Mesendoderm (in vitro differentiated cells): ENCODE measurements at regions not wholly inside any gene's neighbourhood (a gene's known extent, or its start where the extent isn't known, plus 50 kb on each side); places are given as distances from the start of the nearest gene placed in this dataset.
A peak's percentile ranks its signal among the peaks of the same experiment; 100 is the strongest.
"Not testable (repeated sequence)": the region's sequence is repeated elsewhere in the genome, so short reads cannot be mapped to it uniquely, and the experiment has no call there.

Source experiments
- DNase-seq: peaks from one replicate; pipeline ENCODE4 v3.0.0; 2013
- H2AK5ac ChIP-seq: 2 replicates; pipeline ENCODE4 v1.6.1; 2013; ENCODE audit warnings: low read length, inconsistent platforms
- H2BK120ac ChIP-seq: 2 replicates; pipeline ENCODE4 v1.6.1; 2013; ENCODE audit warnings: low read depth, mild to moderate bottlenecking, low read length, moderate library complexity, mixed read lengths
- H2BK15ac ChIP-seq: replicated peaks from 2 replicates; pipeline ENCODE4 v1.6.1; 2013; ENCODE audit warnings: low read depth, mild to moderate bottlenecking, moderate library complexity
- H2BK5ac ChIP-seq: 2 replicates; pipeline ENCODE4 v1.6.1; 2013; ENCODE audit warnings: low read length, inconsistent platforms
- H3K18ac ChIP-seq: 2 replicates; pipeline ENCODE4 v1.6.1; 2013; ENCODE audit warnings: mild to moderate bottlenecking, low read length, mixed read lengths
- H3K23ac ChIP-seq: one replicate; pipeline ENCODE4 v1.6.1; 2013; ENCODE audit warnings: low read length
- H3K27ac ChIP-seq: 2 replicates; pipeline ENCODE4 v1.5.1; 2013; ENCODE audit warnings: low read depth, mild to moderate bottlenecking, inconsistent platforms, low read length, moderate library complexity
- H3K27me3 ChIP-seq: 2 replicates; pipeline ENCODE4 v1.6.1; 2013; ENCODE audit warnings: low read length, control low read depth, mild to moderate bottlenecking, inconsistent platforms; ENCODE audit not compliant: insufficient read depth, poor library complexity
- H3K36me3 ChIP-seq: 2 replicates; pipeline ENCODE4 v1.6.1; 2013; ENCODE audit warnings: low read length, inconsistent platforms; ENCODE audit not compliant: control insufficient read depth, insufficient read depth
- H3K4ac ChIP-seq: one replicate; pipeline ENCODE4 v1.6.1; 2013; ENCODE audit warnings: low read depth, mild to moderate bottlenecking, low read length, moderate library complexity
- H3K4me1 ChIP-seq: 2 replicates; pipeline ENCODE4 v1.6.1; 2013; ENCODE audit warnings: low read depth, low read length, inconsistent platforms; ENCODE audit not compliant: control insufficient read depth
- H3K4me2 ChIP-seq: 2 replicates; pipeline ENCODE4 v1.6.1; 2013; ENCODE audit warnings: low read length
- H3K4me3 ChIP-seq: 2 replicates; pipeline ENCODE4 v1.5.1; 2013; ENCODE audit warnings: mild to moderate bottlenecking, low read length
- H3K56ac ChIP-seq: one replicate; pipeline ENCODE4 v1.6.1; 2013; ENCODE audit warnings: low read length
- H3K79me1 ChIP-seq: 2 replicates; pipeline ENCODE4 v1.6.1; 2013; ENCODE audit warnings: low read length, inconsistent platforms
- H3K79me2 ChIP-seq: 2 replicates; pipeline ENCODE4 v1.6.1; 2013; ENCODE audit warnings: mild to moderate bottlenecking, low read length; ENCODE audit not compliant: control insufficient read depth, insufficient read depth
- H3K9ac ChIP-seq: 2 replicates; pipeline ENCODE4 v1.6.1; 2013; ENCODE audit warnings: low read length, inconsistent platforms
- H4K5ac ChIP-seq: one replicate; pipeline ENCODE4 v1.6.1; 2013; ENCODE audit warnings: low read length
- H4K8ac ChIP-seq: one replicate; pipeline ENCODE4 v1.6.1; 2013; ENCODE audit warnings: low read depth, mild to moderate bottlenecking, control low read depth, low read length, moderate library complexity
- WGBS: extraction: QIAGEN DNeasy Blood & Tissue Kit; methylation state at CpG from one replicate; pipeline ENCODE4 v1.1.7; 2013; ENCODE audit warnings: low lambda C conversion rate, missing lambda C conversion rate; ENCODE audit not compliant: insufficient coverage; ENCODE audit errors: extremely low coverage; 5-methylcytosine and 5-hydroxymethylcytosine counted together

GRCh38 chr2:87456477-87457128 lies 291.3 kb upstream of the PLGLB2 start:
- not testable (repeated sequence) for H2BK120ac ChIP-seq, H3K79me1 ChIP-seq, H3K9ac ChIP-seq, H3K27ac ChIP-seq, H3K4me1 ChIP-seq, H3K27me3 ChIP-seq, H2BK15ac ChIP-seq, H4K8ac ChIP-seq, H3K79me2 ChIP-seq, H2AK5ac ChIP-seq, H4K5ac ChIP-seq, H3K18ac ChIP-seq, H3K4ac ChIP-seq, H3K4me2 ChIP-seq, H3K23ac ChIP-seq, H2BK5ac ChIP-seq, H3K36me3 ChIP-seq, H3K4me3 ChIP-seq
- H3K56ac ChIP-seq = peak overlapping the region; percentile 22
- WGBS = no CpG with 5 or more reads among the region's 17 CpGs
- DNase-seq = peak; percentile 18

- H2BK5ac ChIP-seq, H3K4me3 ChIP-seq, H3K4me2 ChIP-seq, DNase-seq, H3K27me3 ChIP-seq, H3K18ac ChIP-seq, H2BK15ac ChIP-seq, H3K9ac ChIP-seq, H3K23ac ChIP-seq, H3K4ac ChIP-seq, H4K5ac ChIP-seq, H3K36me3 ChIP-seq, H4K8ac ChIP-seq, H3K4me1 ChIP-seq, H3K79me1 ChIP-seq, H3K56ac ChIP-seq, H2AK5ac ChIP-seq, H2BK120ac ChIP-seq, H3K27ac ChIP-seq, H3K79me2 ChIP-seq: not testable (repeated sequence)
- whole genome bisulfite sequencing = no CpG with 5 or more reads among the region's 8 CpGs
These were observed 290.8 kb upstream of the PLGLB2 start for GRCh38 chr2:87457129-87457499.

GRCh38 chr2:87458938-87459337 lies 288.9 kb upstream of the PLGLB2 start:
- not testable (repeated sequence) for H3K36me3 ChIP-seq, H3K27ac ChIP-seq, H3K79me1 ChIP-seq, H2AK5ac ChIP-seq, H3K18ac ChIP-seq, H3K79me2 ChIP-seq, H3K4me1 ChIP-seq, H3K4me3 ChIP-seq, H3K4ac ChIP-seq, H4K5ac ChIP-seq, H4K8ac ChIP-seq, H2BK120ac ChIP-seq, H3K27me3 ChIP-seq, H3K56ac ChIP-seq, H3K4me2 ChIP-seq, H2BK5ac ChIP-seq, H3K9ac ChIP-seq, H2BK15ac ChIP-seq, DNase-seq, H3K23ac ChIP-seq
- WGBS = no CpG with 5 or more reads among the region's 3 CpGs

- H2BK15ac ChIP-seq, DNase-seq: not testable (repeated sequence)
These were observed 287.8 kb upstream of the PLGLB2 start for GRCh38 chr2:87460104-87460503.

GRCh38 chr2:87460662-87461061 lies 287.2 kb upstream of the PLGLB2 start:
- DNase-seq, H3K27me3 ChIP-seq, H3K36me3 ChIP-seq, H3K79me1 ChIP-seq, H2AK5ac ChIP-seq, H3K4ac ChIP-seq, H3K4me1 ChIP-seq, H2BK5ac ChIP-seq, H3K79me2 ChIP-seq, H3K27ac ChIP-seq, H3K56ac ChIP-seq, H3K23ac ChIP-seq, H3K18ac ChIP-seq, H3K9ac ChIP-seq, H4K8ac ChIP-seq, H2BK120ac ChIP-seq, H3K4me2 ChIP-seq, H4K5ac ChIP-seq, H2BK15ac ChIP-seq, H3K4me3 ChIP-seq: not testable (repeated sequence)
- no CpG with 5 or more reads among the region's 1 CpG for WGBS

More at GRCh38 chr2:87460104-87460503, 287.8 kb upstream of the PLGLB2 start:
- H2BK120ac ChIP-seq, H3K79me1 ChIP-seq, H3K27me3 ChIP-seq, H3K18ac ChIP-seq, H3K4ac ChIP-seq, H3K4me1 ChIP-seq, H3K36me3 ChIP-seq, H3K23ac ChIP-seq, H2AK5ac ChIP-seq, H3K27ac ChIP-seq, H4K5ac ChIP-seq, H4K8ac ChIP-seq, H3K79me2 ChIP-seq, H3K4me2 ChIP-seq, H3K9ac ChIP-seq, H3K56ac ChIP-seq, H3K4me3 ChIP-seq, H2BK5ac ChIP-seq: not testable (repeated sequence)
- no CpG with 5 or more reads among the region's 2 CpGs for WGBS

- not testable (repeated sequence) for H3K27me3 ChIP-seq, H3K9ac ChIP-seq, H2BK120ac ChIP-seq, H3K56ac ChIP-seq, H3K23ac ChIP-seq, H2BK5ac ChIP-seq, H3K79me1 ChIP-seq, H3K4me1 ChIP-seq, H4K8ac ChIP-seq, H3K4me3 ChIP-seq, DNase-seq, H2BK15ac ChIP-seq, H3K79me2 ChIP-seq, H3K4ac ChIP-seq, H4K5ac ChIP-seq, H3K4me2 ChIP-seq, H2AK5ac ChIP-seq, H3K18ac ChIP-seq, H3K36me3 ChIP-seq, H3K27ac ChIP-seq
- no CpG with 5 or more reads among the region's 4 CpGs for WGBS
These were observed 286.2 kb upstream of the PLGLB2 start for GRCh38 chr2:87461671-87462070.
